ENCODE measurements at regions not wholly inside any gene's neighbourhood (a gene's known extent, or its start where the extent isn't known, plus 50 kb on each side); places are given as distances from the start of the nearest gene placed in this dataset.

GRCh38 chr13:74927823-74928222, 554.1 kb downstream of the TBC1D4 start:
- intact Hi-C loops (cut with DNase I; ENCODE audit: low total_unique reads) (no loop called here), in situ Hi-C loops (cut with MboI; ENCODE audit: low sequenced_read_pairs in 4 of 4) (no loop called here)
- Histone ChIP-seq H3K4me3 (no peak overlapping the region), H3K36me3 (no peaks in the 10 kb centered on the region), H3K27ac (no peak overlapping the region), H3K4me1 (no peaks in the 10 kb centered on the region), H3K27me3 (no peaks in the 10 kb centered on the region), H3K9me3 (no peaks in the 10 kb centered on the region)
- no peak for ATAC-seq
- DNase-seq = no peak
- TF ChIP-seq CTCF (IDR thresholded peaks at IDR 0.05 in 4 of 5, conservative IDR thresholded peaks at IDR 0.05 in 1 of 5) (no peak), POLR2A (IDR thresholded peaks at IDR 0.05) (no peak)

- H3K4me3 ChIP-seq = no peak overlapping the region
- intact Hi-C loops (cut with DNase I; ENCODE audit: low total_unique reads) (no loop called here), in situ Hi-C loops (cut with MboI; ENCODE audit: low sequenced_read_pairs in 4 of 4) (no loop called here)
- ATAC-seq = no peak
- H3K27me3 ChIP-seq = no peaks in the 10 kb centered on the region
- H3K4me1 ChIP-seq = no peaks in the 10 kb centered on the region
- H3K36me3 ChIP-seq = no peaks in the 10 kb centered on the region
- H3K27ac ChIP-seq = no peak overlapping the region
- no peaks in the 10 kb centered on the region for H3K9me3 ChIP-seq
- no peak for TF ChIP-seq POLR2A (IDR thresholded peaks at IDR 0.05)
- no peak for TF ChIP-seq CTCF (IDR thresholded peaks at IDR 0.05 in 4 of 5, conservative IDR thresholded peaks at IDR 0.05 in 1 of 5)
- DNase-seq = no peak
These were observed 559.0 kb downstream of the TBC1D4 start for GRCh38 chr13:74922963-74923362.

GRCh38 chr13:74921326-74921725, 560.6 kb downstream of the TBC1D4 start:
- in situ Hi-C loops (cut with MboI; ENCODE audit: low sequenced_read_pairs in 4 of 4) (no loop called here), intact Hi-C loops (cut with DNase I; ENCODE audit: low total_unique reads) (no loop called here)
- DNase-seq (no peak), ATAC-seq (no peak)
- Histone ChIP-seq H3K27ac (no peak overlapping the region), H3K9me3 (no peaks in the 10 kb centered on the region), H3K36me3 (no peaks in the 10 kb centered on the region), H3K4me3 (no peak overlapping the region), H3K27me3 (no peaks in the 10 kb centered on the region), H3K4me1 (no peaks in the 10 kb centered on the region)
- TF ChIP-seq CTCF (IDR thresholded peaks at IDR 0.05 in 4 of 5, conservative IDR thresholded peaks at IDR 0.05 in 1 of 5) (no peak), POLR2A (IDR thresholded peaks at IDR 0.05) (no peak)

GRCh38 chr13:74920920-74921319, 561.0 kb downstream of the TBC1D4 start:
- TF ChIP-seq POLR2A (IDR thresholded peaks at IDR 0.05) = no peak
- TF ChIP-seq CTCF (IDR thresholded peaks at IDR 0.05 in 4 of 5, conservative IDR thresholded peaks at IDR 0.05 in 1 of 5) = no peak
- DNase-seq = no peak
- in situ Hi-C loops (cut with MboI; ENCODE audit: low sequenced_read_pairs in 4 of 4) (no loop called here), intact Hi-C loops (cut with DNase I; ENCODE audit: low total_unique reads) (no loop called here)
- no peak overlapping the region for H3K4me3 ChIP-seq
- H3K9me3 ChIP-seq = no peaks in the 10 kb centered on the region
- no peak for ATAC-seq
- H3K36me3 ChIP-seq = no peaks in the 10 kb centered on the region
- no peaks in the 10 kb centered on the region for H3K4me1 ChIP-seq
- no peak overlapping the region for H3K27ac ChIP-seq
- no peaks in the 10 kb centered on the region for H3K27me3 ChIP-seq

GRCh38 chr13:74920361-74920760, 561.6 kb downstream of the TBC1D4 start:
- no peak overlapping the region for H3K27ac ChIP-seq
- DNase-seq = no peak
- intact Hi-C loops (cut with DNase I; ENCODE audit: low total_unique reads) (no loop called here), in situ Hi-C loops (cut with MboI; ENCODE audit: low sequenced_read_pairs in 4 of 4) (no loop called here)
- no peak for ATAC-seq
- H3K4me1 ChIP-seq = no peaks in the 10 kb centered on the region
- H3K4me3 ChIP-seq = no peak overlapping the region
- no peaks in the 10 kb centered on the region for H3K27me3 ChIP-seq
- no peaks in the 10 kb centered on the region for H3K36me3 ChIP-seq
- TF ChIP-seq CTCF (IDR thresholded peaks at IDR 0.05 in 4 of 5, conservative IDR thresholded peaks at IDR 0.05 in 1 of 5) (no peak), POLR2A (IDR thresholded peaks at IDR 0.05) (no peak)
- H3K9me3 ChIP-seq = no peaks in the 10 kb centered on the region

Data from gastrocnemius medialis (tissue), 4 donors.